ENCODE measurements at regions not wholly inside any gene's neighbourhood (a gene's known extent, or its start where the extent isn't known, plus 50 kb on each side); places are given as distances from the start of the nearest gene placed in this dataset.

DNA sequence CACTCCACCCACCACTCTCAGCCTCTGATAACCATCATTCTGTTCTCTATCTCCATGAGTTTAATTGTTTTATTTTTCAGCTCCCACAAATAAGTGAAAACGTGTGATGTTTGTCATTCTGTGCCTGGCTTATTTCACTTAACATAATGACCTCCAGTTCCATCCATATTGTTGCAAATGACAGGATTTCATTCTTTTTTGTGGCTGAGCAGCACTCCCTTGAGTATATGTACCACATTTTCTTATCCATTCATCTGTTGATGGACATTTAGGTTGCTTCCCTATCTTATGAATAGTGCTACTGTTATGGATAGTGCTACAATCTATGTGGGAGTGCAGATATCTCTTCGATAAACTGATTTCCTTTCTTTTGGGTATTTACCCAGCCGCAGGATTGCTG lies 103.3 kb upstream of the PDE7B start:
- no peak for TF ChIP-seq ZBTB49 (CRISPR knock-in tag; IDR thresholded peaks at IDR 0.05; ENCODE audit: borderline replicate concordance)
- TF ChIP-seq ZNF792 (CRISPR knock-in tag; IDR thresholded peaks at IDR 0.05): no peak
- TF ChIP-seq JUNB (CRISPR knock-in tag; IDR thresholded peaks at IDR 0.05; ENCODE audit: borderline replicate concordance): no peak
- TF ChIP-seq ZC3H13 (CRISPR knock-in tag; IDR thresholded peaks at IDR 0.05): no peak
- TF ChIP-seq SNAPC2 (CRISPR knock-in tag; IDR thresholded peaks at IDR 0.05): no peak
- FAIRE-seq (no peak), ATAC-seq (no peak), DNase-seq (ENCODE audit: low spot score) (no peak)
- H3K4me2 ChIP-seq (ENCODE audit: low read depth, low read length): no peak overlapping the region
- no peaks in the 10 kb centered on the region for H3K79me2 ChIP-seq (ENCODE audit: insufficient read depth, low read length)
- ChIA-PET CTCF (ENCODE audit: low intra/inter-chr PET ratio, low total read pairs) (no interaction called here), POLR2A (no interaction called here)
- in situ Hi-C loops (cut with HindIII; ENCODE audit: extremely low pct_ligation_motif_present, low pct_unique_long_range_greater_than_20kb) (no loop called here), intact Hi-C loops (cut with micrococcal nuclease; ENCODE audit: unreplicated experiment) (no loop called here)
- WGBS (ENCODE audit: low lambda C conversion rate): 7% methylated on average over 3 of the region's 3 CpGs
- no peak overlapping the region for H3K27ac ChIP-seq (ENCODE audit: extremely low read length, insufficient read depth, low read length)
- H3K4me1 ChIP-seq (ENCODE audit: insufficient read depth, low read length): no peaks in the 10 kb centered on the region
- H3K4me3 ChIP-seq (replicated peaks in 1 of 3; ENCODE audit: insufficient read depth in 1 of 3, low read depth in 2 of 3, low read length in 3 of 3): no peak overlapping the region
- H3K27me3 ChIP-seq (ENCODE audit: control insufficient read depth in 1 of 2, insufficient read depth in 2 of 2, low read length in 2 of 2): no peaks in the 10 kb centered on the region
- no peaks in the 10 kb centered on the region for H3K9me3 ChIP-seq (ENCODE audit: low read length)
- H4K20me1 ChIP-seq (ENCODE audit: insufficient read depth, low read length): no peaks in the 10 kb centered on the region
- BruUV-seq (replicated peaks): no TSS peak
- H2AFZ ChIP-seq (ENCODE audit: low read length): no peak overlapping the region
- H3K9ac ChIP-seq (ENCODE audit: insufficient read depth, low read depth, low read length): no peak overlapping the region
- no peaks in the 10 kb centered on the region for H3K36me3 ChIP-seq (replicated peaks in 1 of 2; ENCODE audit: control insufficient read depth in 1 of 2, insufficient read depth in 2 of 2, low read length in 2 of 2)

GRCh38 chr6:135750081-135750480 lies 101.4 kb upstream of the PDE7B start:
- FAIRE-seq (no peak), DNase-seq (ENCODE audit: low spot score) (no peak), ATAC-seq (no peak)
- intact Hi-C loops (cut with micrococcal nuclease; ENCODE audit: unreplicated experiment): no loop called here
- Histone ChIP-seq H3K9ac (ENCODE audit: insufficient read depth, low read depth, low read length) (no peak overlapping the region), H3K4me1 (ENCODE audit: insufficient read depth, low read length) (no peaks in the 10 kb centered on the region), H3K36me3 (replicated peaks in 1 of 2; ENCODE audit: control insufficient read depth in 1 of 2, insufficient read depth in 2 of 2, low read length in 2 of 2) (no peaks in the 10 kb centered on the region), H3K4me3 (replicated peaks in 1 of 3; ENCODE audit: insufficient read depth in 1 of 3, low read depth in 2 of 3, low read length in 3 of 3) (no peak overlapping the region), H4K20me1 (ENCODE audit: insufficient read depth, low read length) (no peaks in the 10 kb centered on the region), H3K27ac (ENCODE audit: extremely low read length, insufficient read depth, low read length) (no peak overlapping the region), H3K4me2 (ENCODE audit: low read depth, low read length) (no peak overlapping the region), H3K79me2 (ENCODE audit: insufficient read depth, low read length) (no peaks in the 10 kb centered on the region), H3K9me3 (ENCODE audit: low read length) (no peaks in the 10 kb centered on the region), H3K27me3 (ENCODE audit: control insufficient read depth in 1 of 2, insufficient read depth in 2 of 2, low read length in 2 of 2) (no peaks in the 10 kb centered on the region), H2AFZ (ENCODE audit: low read length) (no peak overlapping the region)
- WGBS (ENCODE audit: low lambda C conversion rate): 100% methylated on average over 1 of the region's 1 CpG
- ChIA-PET CTCF (ENCODE audit: low intra/inter-chr PET ratio, low total read pairs) (no interaction called here), POLR2A (no interaction called here)
- no TSS peak for BruUV-seq (replicated peaks)
- in situ Hi-C loops (cut with HindIII; ENCODE audit: extremely low pct_ligation_motif_present, low pct_unique_long_range_greater_than_20kb): loop anchor here (10.0 kb wide), 1 partner anchor 215 kb away; no protein-coding TSS in a partner anchor
- no peak for TF ChIP-seq ZNF7 (CRISPR knock-in tag; IDR thresholded peaks at IDR 0.05)
- no peak for TF ChIP-seq JUND (CRISPR knock-in tag; IDR thresholded peaks at IDR 0.05)
- TF ChIP-seq ZSCAN22 (CRISPR knock-in tag; IDR thresholded peaks at IDR 0.05): no peak
- no peak for TF ChIP-seq GFI1 (CRISPR knock-in tag; IDR thresholded peaks at IDR 0.05; ENCODE audit: borderline replicate concordance)
- no peak for TF ChIP-seq PAF1 (CRISPR knock-in tag; IDR thresholded peaks at IDR 0.05)
- TF ChIP-seq ZZZ3 (CRISPR knock-in tag; IDR thresholded peaks at IDR 0.05; ENCODE audit: borderline replicate concordance): no peak

All from HepG2 (cell line).